Esophagus muscularis mucosa (tissue), 4 donors: ENCODE measurements at regions not wholly inside any gene's neighbourhood (a gene's known extent, or its start where the extent isn't known, plus 50 kb on each side); places are given as distances from the start of the nearest gene placed in this dataset.

Experiments used
- CTCF ChIP-seq, 3 experiments: fragments of 200-600 bp in 2 of 3; fragments of 450-650 bp in 1 of 3; sonication (generic) in 2 of 3; IDR thresholded peaks; one replicate each; pipeline ENCODE4 v1.5.1; 2017 to 2019; ENCODE audit warnings: antibody characterized with exemption in 3 of 3, mild to moderate bottlenecking in 2 of 3, moderate library complexity in 1 of 3
- EP300 ChIP-seq: sonication (generic); formaldehyde crosslinking; IDR thresholded peaks from one replicate; pipeline ENCODE4 v1.6.1; 2017; ENCODE audit warnings: antibody characterized with exemption
- POLR2A ChIP-seq: fragments of 450-650 bp; IDR thresholded peaks from one replicate; pipeline ENCODE4 v1.6.1; 2017; ENCODE audit warnings: antibody characterized with exemption, moderate library complexity, mild to moderate bottlenecking, low read depth

- TF ChIP-seq CTCF (IDR thresholded peaks at IDR 0.05), result no peak
- no peak for TF ChIP-seq POLR2A
- no peak for TF ChIP-seq EP300
These were observed 696.7 kb downstream of the TNS3 start for GRCh38 chr7:46885167-46885566.
